HG03521 (cell line): ENCODE measurements at regions not wholly inside any gene's neighbourhood (a gene's known extent, or its start where the extent isn't known, plus 50 kb on each side); places are given as distances from the start of the nearest gene placed in this dataset.
"Not testable (repeated sequence)": the region's sequence is repeated elsewhere in the genome, so short reads cannot be mapped to it uniquely, and the experiment has no call there.

Source experiments
- ATAC-seq: cut with Tn5 transposase; IDR thresholded peaks from one replicate; pipeline ENCODE4 v1.9.1; 2021; ENCODE audit warnings: mild to moderate bottlenecking, moderate library complexity; ENCODE audit not compliant: unreplicated experiment

GRCh38 chr3:69648126-69648525 lies 91.1 kb upstream of the MITF start:
- ATAC-seq: no peak

DNA sequence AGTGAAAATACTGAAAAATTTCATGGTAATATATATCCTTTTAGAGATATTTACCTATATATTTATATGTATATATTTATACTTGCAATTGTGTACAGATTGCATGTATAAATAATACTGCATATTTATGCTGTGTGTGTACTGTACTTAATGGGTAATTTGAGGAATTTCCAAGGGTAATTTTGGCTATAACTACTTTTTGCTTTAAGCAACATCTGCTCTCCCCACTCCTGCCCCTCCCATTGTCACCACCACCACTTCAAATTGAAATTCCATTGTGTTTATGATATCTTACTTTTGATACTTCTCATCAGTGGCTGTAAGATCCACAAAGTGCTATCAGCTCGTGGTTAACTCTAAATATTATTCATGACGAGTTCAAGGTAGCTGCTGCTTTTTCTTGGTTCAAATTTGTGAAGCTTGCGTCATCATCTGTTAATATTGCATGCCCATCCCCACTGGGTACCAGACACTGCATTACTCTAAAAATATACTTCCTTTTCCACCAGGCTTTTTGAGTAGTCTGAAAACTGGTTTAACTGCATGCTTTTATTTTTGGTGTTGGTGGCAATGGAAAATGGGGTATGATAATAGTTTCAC lies 91.7 kb upstream of the MITF start:
- ATAC-seq: no peak

DNA sequence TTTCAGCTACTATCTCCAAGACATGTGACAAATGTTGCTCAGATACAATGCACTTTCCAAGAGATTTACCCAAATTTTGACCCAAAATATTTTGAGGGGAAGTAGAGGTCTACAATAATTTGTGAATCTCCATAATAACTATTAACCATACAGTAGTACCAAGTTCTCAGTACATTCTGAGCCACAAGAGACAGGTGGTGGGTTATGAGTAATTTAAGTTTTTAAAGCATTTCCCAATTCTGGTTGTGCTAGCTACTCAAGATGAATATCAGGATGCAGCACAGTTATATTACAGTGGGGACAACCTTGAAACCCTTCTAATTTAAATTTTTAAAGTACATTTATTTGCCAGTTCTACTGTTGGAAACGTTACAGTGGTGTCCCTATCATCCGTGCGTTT lies 92.2 kb upstream of the MITF start:
- no peak for ATAC-seq

GRCh38 chr3:69646287-69647067 lies 92.8 kb upstream of the MITF start:
- ATAC-seq: no peak

DNA sequence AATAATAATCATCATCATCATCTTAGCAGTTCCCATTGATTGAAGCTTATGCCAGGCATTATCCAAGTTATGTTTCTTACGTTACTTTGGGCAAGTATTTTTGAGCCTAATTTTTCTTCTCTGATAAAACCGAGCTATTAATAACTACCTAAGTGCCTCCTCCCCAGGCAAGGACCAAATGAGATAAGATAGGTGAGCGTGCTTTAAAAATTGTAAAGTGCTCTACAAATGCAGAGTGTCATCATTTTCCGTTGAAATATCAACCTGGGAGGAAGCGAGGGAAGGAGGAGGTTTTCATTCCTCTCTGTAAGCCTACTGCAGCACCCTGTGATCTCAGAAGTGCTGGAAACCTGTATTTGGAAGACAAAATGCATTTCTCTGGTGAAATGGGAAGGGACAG lies 96.7 kb upstream of the MITF start:
- no peak for ATAC-seq

- no peak for ATAC-seq
Observed at GRCh38 chr3:69639851-69640250, 99.4 kb upstream of the MITF start.

DNA sequence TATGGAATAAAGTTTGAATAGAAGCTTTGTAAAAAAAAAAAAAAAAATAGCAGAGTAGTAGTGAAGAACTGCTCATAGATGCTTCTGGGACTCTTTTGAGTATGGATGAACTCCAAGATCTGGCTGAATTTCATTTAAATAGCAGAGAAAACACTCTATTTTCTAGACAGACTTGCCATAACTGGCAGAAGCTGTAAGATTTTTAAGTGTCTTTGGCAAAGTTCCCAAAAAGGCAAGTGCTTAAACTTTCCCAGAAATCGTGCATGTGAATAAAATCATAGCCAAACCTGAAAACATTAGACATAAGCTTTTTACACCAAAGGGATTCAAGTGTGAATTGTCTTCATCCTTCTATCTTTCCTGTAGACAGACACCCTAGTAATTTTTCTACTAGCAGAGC lies 110.3 kb upstream of the MITF start:
- ATAC-seq: no peak

GRCh38 chr3:69613286-69613685 lies 126.0 kb upstream of the MITF start:
- ATAC-seq: no peak

DNA sequence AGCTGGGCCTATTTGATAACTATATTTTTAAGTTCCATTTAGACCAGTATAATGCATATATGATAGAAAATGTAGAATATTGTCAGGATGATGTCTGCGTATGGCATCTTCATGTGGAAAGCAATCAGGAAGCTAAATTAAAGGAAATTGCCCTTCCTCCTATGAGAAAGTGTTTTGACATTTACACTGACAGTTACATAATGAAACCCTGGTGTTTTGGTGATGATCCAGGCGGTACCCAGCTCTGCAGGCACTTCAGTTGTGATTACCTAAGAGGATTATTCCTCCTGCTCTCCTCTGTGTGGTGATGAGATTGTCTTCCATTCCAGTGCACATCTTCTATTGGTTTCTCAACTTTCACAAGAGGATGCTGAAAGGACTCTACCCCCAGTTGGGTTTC lies 126.5 kb upstream of the MITF start:
- ATAC-seq: no peak

DNA sequence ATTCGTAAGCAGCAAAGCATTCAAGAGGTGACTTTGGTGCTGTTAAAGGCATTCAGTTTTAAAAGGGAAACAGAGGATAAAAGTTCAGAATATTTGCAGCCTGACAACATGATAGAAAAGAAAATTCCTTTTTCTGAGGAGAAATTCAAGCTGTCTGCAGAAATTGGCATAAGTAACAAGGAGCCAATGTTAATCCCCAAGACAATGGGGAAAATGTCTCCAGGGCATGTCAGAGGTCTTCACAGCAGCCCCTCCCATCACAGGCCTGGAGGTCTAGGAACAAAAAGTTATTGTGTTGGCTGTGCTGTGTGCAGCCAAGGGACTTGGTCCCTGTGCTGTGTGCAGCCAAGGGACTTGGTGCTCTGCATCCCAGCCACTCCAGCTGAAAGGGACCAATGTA lies 129.7 kb upstream of the MITF start:
- not testable (repeated sequence) for ATAC-seq

DNA sequence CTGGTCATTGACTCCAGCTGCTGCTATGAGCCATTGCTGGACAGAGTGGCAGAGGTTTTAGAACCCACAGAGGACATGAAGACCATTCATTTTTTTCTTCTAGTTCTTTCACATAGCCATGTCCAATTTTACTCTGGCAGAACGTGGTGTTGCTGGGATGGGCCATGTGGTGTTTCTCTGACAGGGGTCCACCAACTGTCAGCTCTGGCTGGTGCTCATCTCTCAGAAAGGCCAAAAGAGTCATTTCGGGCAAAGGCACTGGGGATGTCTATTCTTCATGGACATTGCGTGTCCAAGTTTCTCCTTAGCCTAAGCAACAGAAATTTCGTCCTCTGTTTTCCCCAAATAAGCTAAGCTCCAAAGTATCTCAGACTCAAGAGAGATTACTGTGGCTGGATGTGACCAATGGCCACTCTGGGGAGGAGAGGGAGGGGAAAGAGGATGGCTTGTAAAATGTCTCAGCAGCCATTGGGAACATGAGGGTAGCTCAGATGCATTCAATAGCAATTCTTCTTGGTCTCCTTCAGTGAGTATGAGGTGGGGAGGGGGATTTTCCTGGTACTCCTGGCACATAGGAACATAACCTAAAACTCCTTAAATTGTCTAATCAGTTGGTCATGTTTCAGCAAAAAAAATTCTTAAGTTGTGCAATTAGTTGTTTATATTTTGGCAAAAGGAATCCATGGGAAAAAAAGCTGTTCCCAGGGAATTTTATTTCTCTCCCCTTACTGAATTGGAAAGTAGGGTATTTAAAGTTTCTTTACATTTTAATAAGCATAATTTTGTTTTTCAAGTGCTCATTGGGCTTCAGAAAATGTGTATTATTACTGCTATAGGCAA lies 131.6 kb upstream of the MITF start:
- no peak for ATAC-seq

DNA sequence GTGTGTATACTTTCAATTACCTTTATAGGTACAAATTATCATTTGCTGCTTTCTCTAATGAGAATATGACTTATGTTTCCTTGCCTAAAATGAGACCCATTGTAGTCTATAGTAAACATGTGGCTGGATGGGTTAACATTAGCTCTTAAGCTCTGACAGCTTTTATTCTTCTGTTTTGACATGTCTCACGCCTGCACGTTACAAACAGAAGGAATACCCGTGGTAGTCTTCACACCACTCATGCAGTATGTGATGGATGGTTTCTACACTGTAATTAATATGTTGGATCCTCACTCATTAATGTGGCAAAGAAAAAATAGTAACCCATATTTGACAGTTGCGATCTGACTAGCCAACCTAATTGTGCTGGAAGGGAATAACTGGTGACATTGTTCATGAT lies 133.4 kb upstream of the MITF start:
- ATAC-seq: no peak

GRCh38 chr3:69604735-69605450 lies 134.4 kb upstream of the MITF start:
- ATAC-seq: no peak

DNA sequence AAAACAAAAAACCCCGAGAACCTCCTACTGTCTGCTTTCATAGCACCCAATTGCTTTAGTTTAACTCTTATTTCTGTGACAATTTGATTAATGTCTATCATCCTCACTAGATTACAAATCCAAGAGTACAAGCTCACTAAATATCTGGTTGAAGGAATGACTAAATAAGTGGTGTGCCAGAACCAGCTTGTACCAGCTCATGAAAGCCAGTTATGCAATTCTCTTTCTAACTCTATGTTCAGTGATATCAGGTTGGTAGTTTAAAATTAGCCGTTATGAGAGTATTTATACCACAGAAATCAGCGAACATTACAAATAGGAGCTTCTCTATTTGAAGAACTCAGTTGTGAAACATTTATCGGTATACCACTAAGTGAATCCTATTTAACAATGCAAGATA lies 137.2 kb upstream of the MITF start:
- ATAC-seq: no peak

DNA sequence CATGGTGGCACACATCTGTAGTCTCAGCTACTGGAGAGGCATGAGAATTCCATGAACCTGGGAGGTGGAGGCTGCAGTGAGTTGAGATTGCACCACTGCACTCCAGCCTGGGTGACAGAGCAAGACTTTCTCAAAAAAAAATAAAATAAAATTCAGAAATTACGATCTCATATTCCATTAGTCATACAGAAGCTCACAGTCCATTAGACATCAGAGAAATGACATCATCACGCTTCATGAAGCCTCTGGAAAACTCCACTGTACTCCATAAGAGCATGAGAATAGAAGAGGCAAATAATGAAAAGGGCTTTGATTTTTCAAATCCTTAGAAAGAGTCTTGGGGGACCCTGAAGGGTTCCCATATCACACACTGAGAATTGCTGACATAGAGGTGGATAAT lies 145.0 kb upstream of the MITF start:
- ATAC-seq: no peak

DNA sequence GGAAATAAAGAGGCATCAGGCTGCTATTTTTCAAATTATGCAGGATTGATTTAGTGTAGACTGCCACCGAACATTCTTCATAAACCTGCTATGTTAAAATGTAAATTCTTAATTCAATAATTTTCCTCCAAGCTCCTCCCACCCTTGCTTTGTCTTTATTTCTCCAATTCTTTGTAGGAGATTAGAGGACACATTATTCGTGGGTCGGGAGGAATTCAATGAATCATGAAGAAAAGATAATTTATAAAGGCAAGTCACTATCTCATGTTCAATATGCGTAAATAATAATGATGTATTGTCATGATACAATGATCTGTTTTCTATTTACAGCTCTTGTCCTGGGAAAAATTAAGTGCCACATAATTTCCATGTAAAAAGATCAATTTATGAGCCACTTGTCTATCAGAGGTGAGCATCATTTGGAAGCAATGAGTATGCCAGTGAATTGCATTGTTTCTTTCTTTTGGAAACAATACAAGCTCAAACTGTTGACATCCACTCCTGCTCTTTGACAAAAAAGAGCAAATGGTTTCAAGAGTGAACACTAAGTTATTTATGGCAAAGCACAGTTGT lies 148.0 kb upstream of the MITF start:
- ATAC-seq: no peak

- ATAC-seq: no peak
Observed at GRCh38 chr3:69590111-69590510, 149.2 kb upstream of the MITF start.

DNA sequence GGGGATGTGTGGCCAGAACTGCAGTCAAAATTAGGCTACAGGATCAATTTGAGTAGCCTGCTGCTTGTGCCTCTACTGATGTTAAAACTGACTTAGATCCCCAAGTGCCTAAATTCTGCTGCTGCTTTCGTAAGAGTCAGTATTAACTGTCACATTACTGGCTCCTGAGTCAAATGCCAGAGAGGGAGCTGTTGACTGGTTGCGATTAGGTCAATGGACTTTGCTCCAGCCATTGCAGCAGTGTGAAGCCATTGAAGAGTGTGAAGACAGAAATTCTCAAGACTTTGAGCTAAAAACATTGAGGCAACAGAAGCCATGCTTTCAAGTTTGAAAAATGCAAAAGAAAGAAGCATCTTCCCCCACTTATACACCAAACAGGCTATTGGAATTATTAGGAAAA lies 151.1 kb upstream of the MITF start:
- no peak for ATAC-seq

DNA sequence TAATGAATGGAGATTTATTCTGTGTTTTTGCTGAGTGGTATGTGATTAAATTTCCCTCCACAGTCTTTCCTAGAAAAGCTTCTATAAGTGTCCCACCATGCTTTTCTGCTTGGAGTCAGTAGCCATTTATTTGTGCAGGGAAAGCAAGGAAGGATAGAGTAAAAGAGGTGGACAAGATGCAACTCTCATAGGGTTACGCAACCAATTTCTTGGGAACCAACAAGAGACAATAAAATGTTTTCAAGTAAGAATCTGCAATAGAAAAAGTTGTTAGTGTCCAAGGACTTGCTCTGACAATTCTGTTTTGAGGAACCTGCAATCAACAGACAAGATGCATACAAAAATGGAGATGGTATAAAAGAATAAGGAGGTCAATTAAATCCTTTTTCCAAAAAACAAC lies 153.8 kb upstream of the MITF start:
- no peak for ATAC-seq

DNA sequence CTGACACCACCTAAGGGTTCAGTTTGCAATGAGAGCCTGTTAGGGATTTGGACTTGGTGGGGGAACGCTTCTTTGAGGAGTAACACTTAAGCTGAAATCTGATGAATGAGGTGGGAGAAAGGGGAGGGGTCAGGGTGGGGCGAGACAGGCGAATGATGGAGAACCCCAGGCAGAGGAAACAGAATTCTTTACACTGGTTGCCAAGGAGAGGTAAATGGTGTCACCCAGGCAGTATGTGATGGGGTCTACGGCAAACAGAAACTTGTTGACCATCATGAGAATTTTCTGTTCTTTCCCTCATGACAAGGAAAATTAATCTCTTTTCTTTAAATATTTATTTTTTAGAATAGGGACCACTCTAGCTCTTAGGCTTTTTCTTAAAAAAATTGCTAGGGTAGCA lies 157.2 kb upstream of the MITF start:
- no peak for ATAC-seq
